Activated CD4-positive, alpha-beta T cell treated with anti-CD3 and anti-CD28 coated beads, Interleukin-2, amount 50 U/mL, for 24 hours (primary cell): ENCODE measurements at regions not wholly inside any gene's neighbourhood (a gene's known extent, or its start where the extent isn't known, plus 50 kb on each side); places are given as distances from the start of the nearest gene placed in this dataset.
"Not testable (repeated sequence)": the region's sequence is repeated elsewhere in the genome, so short reads cannot be mapped to it uniquely, and the experiment has no call there.

ENCODE experiments used
- DNase-seq, 2 donors: peaks; one replicate each; pipeline ENCODE4 v3.0.0-alpha.2; 2020; ENCODE audit warnings: low read depth in 1 of 2, low spot score in 1 of 2

DNA sequence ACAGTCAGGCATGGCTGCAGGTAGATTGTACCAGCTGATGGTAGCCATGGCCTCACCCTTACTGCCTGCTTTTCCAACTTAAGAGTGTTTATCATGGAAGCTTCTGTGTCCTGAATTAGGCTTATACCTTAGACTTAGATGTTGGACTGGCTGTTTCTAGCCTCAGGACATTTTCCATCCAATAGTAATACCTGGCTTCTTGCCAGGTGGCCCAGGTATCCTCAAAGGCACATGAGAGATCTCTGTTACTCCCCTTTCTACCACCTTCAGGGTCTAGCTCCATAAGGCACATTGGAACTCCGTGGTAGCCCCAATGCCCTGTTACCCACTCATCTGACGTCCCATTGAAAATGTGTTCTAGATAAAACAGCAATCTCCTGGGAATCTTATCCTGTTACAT, 407.5 kb downstream of the SPRY2 start:
- no peak for DNase-seq

GRCh38 chr13:79932556-79932955, 408.4 kb downstream of the SPRY2 start:
- DNase-seq: no peak

DNA sequence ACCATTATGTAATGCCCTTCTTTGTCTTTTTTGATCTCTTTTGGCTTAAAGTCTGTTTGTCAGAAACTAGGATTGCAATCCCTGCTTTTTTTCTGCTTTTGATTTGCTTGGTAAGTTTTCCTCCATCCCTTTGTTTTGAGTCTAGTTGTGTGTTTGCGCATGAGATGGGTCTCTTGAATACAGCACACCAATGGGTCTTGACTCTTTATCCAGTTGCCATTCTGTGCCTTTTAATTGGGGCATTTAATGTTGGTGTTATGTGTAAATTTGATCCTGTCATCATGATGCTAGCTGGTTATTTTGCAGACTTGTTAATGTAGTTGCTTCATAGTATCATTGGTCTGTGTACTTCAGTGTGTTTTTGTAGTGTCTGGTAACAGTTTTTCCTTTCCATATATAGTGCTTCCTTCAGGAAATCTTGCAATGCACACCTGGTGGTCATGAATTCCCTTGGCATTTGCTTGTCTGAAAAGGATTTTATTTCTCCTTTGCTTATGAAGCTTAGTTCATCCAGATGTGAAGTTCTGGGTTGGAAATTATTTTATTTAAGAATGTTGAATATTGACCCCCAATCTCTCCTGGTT, 416.9 kb downstream of the SPRY2 start:
- DNase-seq: not testable (repeated sequence)

DNA sequence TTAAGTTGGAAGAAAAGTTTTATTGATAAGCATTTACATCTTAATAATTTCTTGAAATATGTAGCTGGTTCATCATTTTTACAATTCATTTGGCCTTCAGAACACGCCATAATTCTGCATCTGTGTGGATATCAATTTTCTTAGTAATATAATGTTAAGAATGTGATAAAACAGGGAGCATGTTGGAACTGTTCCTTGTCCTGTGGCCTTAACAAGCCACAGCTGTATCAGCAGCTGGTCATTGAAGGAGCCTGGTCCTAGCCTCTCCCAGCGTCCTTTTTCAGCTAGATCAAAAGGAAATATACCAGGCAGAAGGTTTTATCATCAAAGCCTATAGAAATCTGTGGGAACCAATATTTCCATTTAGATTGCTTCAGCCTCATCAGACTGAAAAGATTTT, 421.8 kb downstream of the SPRY2 start:
- DNase-seq: no peak

DNA sequence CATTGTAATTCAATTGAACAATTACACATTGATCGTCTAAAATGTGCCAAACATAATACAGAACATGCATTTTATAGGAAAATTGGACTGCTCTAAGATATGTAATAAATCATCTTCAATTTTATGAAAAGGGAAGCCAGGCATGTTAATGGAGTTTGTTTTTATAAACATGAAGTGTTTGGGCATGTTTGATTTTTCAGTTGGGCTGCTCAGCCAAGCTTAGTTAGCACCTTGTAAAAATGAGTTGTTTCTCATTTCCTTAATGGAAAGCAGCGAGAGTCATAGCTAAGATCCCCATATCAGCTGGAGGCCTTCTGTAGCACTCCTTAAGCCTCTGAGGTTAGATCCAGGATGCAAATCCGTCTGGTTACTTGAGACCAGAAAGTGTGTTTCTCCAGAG, 422.3 kb downstream of the SPRY2 start:
- DNase-seq: no peak

- no peak for DNase-seq
These were observed 423.3 kb downstream of the SPRY2 start for GRCh38 chr13:79917628-79918027.

DNA sequence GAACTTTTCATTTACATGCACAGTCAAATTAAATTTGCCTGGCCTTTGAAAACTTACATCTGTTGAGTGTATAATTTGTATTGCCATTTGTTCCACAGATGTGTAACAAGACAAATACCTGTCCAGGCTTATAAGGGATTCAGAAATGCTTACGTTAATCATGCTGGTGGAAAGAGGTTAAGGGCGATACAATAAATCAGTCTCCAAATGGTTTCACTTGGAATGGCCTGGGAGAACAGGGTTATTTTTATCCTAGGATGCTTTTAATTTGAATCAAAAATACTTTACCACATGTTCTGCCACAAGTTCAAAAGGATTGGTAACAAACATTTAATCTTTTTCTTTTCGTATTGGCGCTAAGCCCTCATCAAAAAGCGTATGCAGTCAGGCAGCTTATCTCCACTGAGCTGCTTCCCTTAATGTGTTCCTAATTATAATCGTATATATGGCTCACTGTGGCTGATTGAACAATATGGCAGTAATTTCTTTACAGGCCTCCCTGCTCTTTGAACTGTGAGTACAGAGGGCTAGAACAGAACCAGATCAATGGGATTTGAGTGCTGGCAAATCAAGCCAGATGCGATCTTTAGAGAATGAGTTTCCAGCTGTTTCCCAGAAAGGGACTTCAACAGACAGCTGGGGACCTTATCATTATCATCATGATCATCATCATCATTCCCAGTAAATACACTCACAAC, 425.7 kb downstream of the SPRY2 start:
- DNase-seq: no peak

DNA sequence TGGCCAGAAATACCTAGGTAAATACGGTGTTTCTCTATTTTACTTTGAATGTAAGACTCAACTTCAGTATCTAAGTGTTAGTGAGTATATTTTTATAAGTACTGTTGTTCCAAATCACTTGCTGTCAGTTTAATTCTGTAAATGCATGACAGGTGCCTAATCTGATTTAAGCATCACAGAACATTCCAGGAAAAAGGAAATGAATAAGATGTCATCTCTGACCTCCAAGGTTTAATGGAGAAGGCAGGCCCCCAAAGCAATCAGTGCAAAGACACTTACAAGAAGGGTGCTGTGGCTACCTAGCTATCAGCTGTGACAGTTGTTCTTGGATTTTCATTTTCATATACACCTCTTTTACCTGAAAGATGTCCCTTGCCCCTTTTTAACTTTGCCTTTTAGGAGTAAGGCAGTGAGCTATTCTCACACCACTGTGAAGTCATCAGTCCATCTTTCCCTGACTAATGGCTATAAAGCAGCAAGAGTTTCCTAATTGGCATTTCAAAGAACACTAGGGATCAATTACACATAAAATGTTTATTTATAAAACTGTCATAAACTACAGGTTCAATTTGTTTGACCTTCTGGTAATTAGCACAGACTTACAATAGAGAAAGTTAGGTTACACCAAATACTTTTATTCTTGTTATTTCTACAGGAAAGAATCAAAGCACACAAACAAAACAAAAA, 427.6 kb downstream of the SPRY2 start:
- no peak for DNase-seq

GRCh38 chr13:79912403-79912802, 428.5 kb downstream of the SPRY2 start:
- DNase-seq: no peak

- DNase-seq: no peak
These were observed 429.9 kb downstream of the SPRY2 start for GRCh38 chr13:79910875-79911540.

DNA sequence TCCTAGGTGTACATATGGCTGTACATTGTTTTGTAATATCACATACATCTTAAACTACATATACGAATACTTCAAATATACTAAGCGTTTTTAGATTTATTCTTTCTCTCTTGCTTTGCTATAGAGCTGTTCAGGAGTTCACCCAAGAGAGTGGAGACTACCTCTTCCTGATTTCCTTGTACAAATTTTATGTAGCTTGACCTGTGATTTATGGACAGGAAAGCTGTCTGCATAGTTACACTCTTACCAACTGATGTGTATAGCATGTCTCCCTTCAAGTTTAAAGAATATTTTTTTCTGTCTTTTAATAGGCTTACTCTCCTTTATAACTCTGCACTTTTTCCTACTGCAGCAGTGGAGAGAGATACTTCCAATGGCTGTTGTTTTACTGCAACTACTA, 428.7 kb downstream of the NDFIP2 start:
- DNase-seq: no peak

DNA sequence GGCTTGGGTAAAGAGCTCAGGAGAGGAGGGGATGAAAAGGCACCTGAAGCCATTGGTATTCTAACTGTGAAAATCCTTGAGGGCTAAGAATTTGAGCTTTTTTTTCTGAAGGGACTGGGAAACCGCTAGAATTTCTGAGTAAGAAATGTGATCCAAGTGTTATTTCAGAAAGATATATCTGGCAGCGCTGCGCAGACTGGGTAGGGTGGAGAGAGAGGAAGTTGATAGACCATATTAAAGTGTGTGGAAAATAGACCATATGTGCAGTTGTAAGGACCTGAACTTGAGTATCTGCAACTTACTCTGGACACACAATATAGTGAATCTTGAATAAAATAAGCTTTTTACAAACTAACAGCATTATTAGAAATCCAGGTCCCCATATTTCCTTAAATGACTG, 427.4 kb downstream of the NDFIP2 start:
- DNase-seq: no peak

- DNase-seq: no peak
These were observed 426.6 kb downstream of the NDFIP2 start for GRCh38 chr13:79907527-79907926.

DNA sequence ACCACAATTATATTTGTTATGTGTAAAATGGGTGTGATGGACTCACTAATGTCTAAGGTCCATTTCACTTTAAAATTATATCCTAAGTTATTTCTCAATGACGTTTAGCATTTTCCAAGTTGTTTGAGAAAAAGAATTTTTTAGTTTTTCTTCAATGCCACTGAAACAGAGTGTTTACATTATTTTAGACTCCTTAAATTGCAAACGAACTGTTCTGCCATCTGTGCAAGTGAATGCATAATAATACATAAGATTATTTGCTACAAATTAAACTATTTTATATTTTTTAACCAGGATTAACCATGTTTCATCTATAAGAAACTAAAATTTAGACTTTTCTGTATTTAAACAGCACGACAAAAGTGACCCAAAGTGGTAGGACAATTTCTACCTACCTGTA, 425.4 kb downstream of the NDFIP2 start:
- DNase-seq: no peak

DNA sequence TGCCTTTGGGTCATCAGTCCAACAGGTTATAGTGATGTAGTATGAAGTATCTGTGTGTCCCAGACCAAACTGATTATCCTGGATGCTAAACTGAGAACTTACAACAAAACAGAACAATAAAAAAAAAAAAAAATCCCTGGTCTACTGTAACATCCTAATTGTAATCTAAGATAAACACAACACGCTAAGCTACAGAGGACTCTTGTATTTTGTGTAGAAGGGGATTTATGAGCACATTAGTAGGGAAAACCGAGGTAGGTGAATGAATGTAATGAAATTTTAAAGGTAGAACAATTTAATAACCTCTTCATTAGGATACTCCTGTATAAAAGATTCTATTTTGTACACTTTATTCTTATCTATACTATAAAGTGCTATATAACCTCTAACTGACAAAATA, 424.1 kb downstream of the NDFIP2 start:
- DNase-seq: no peak

DNA sequence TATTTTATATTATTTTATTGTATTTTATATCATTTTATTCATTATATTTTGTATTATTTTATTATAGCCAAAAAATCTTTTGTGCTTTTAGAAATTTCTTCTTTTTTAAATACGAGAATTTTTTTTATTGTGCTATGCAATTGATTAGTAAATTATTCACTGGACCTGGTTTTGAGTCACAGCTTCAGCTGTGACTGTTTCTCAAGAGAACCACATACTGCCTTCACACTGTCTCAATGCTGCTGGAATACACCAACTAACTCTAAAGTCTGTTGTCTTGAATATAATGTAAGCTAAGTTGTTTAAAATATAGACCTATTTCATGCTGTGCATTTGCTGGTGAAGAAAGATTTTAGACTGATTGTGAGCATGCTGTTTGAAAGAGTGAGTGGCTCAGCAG, 423.6 kb downstream of the NDFIP2 start:
- no peak for DNase-seq

DNA sequence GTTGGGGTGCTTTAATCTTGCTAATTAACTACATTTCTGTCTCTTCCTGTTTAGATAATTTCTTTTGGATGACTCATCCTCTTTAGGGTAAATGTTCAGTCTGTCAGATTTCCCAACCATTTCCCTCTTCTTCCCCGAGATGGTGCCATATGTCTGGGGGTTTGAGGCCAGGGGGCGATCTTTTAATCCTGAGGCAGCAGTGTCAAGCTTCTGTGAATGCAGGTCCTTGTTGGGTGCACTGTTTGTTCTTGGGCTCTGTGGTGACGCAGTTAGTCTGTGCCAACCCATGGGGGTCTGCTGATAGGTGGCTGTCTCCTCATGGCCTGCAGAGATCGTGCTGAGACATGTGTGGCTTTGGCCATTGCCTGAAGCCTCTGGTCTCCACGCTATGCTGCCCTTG, 420.4 kb downstream of the NDFIP2 start:
- DNase-seq: no peak

DNA sequence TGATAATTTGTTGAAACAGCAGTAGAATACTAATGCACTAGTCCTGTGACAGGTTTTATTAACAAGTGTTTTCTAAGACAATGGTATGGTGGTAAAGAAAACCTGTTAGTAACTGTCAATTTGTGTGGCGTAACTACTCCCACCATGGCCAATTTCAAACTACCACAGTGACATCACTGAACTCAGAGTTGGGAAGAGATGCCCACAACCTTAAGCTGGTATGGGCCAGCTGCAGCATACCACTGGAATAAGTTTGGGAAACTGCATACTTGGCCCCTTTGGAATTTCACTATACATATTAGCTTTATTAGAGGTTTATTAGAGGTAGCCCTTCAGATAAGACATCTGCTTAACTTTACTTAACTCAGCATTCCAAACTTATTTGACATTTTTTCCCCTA, 419.4 kb downstream of the NDFIP2 start:
- no peak for DNase-seq

DNA sequence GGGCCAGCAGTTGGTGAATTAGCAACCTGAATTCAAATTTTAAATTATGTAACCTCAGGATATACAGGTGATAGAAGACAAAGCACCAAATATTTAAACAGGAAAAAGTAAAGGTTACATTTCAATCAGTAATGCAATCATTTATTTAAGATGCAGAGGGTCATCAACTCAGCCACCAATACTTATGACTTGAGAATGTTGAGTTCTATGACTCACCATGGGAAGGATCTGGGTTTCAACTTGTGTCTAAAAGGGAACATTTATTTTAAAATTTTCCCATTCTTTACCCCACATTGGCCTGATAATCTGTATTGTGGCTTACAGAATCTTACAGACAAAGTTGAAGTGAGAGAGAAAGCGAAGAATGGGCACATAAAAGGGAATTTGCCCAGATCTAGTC, 418.0 kb downstream of the NDFIP2 start:
- no peak for DNase-seq

GRCh38 chr13:79898202-79898826, 417.4 kb downstream of the NDFIP2 start:
- no peak for DNase-seq

DNA sequence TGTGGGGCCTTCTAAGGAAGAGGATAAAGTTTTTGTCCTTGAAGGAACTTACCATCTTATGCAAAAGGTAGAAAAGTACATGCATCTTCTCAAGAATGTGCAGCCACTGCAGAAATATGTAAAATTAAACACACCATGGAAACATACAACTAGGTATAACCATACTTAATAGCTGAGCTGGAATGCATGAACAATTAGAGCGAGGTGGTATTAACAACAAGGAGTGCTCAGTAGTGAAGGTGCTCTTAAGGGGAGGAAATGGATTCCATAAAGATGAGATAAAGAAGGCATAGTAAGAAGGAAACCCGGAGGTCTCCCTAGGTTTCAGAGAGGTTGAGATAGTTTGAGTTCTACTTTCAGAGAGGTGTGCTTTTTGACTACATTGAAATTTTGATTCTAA, 415.9 kb downstream of the NDFIP2 start:
- no peak for DNase-seq

DNA sequence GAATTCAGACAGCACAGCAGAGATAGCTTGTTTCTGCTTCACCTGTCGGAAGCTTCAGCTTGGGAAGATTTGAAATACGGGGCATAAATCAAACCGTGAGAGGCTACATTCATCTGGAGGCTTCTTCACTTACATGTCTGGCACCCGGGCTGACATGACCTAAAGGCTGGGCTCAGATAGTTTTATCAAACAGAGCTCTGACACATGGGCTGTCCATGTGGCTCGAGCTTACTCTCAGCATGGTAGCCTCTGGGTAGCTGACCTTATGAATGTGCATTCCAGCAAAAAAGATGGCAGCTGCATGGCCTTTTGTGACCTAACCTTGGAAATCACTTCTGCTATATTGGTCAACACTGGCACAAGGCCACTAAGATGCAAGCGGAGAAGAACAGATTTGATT, 414.5 kb downstream of the NDFIP2 start:
- no peak for DNase-seq
